Fibroblast of the aortic adventitia (primary cell): ENCODE measurements at regions not wholly inside any gene's neighbourhood (a gene's known extent, or its start where the extent isn't known, plus 50 kb on each side); places are given as distances from the start of the nearest gene placed in this dataset.

ENCODE experiments used
- DNase-seq: peaks from one replicate; pipeline ENCODE4 v3.0.0-alpha.2; 2010; ENCODE audit warnings: low read depth
- H3K4me3 ChIP-seq: 2 replicates; pipeline ENCODE4 v1.5.1; 2011; ENCODE audit warnings: low read depth, mild to moderate bottlenecking, control low read depth, low read length, moderate library complexity
- CTCF ChIP-seq: IDR thresholded peaks from 2 replicates; pipeline ENCODE4 v1.5.1; 2011; ENCODE audit warnings: mild to moderate bottlenecking, low read length, control low read depth, inconsistent platforms; ENCODE audit not compliant: insufficient read depth

GRCh38 chr18:34608064-34608463 is 102.0 kb upstream of the DTNA start:
- no peak for DNase-seq
- no peak for TF ChIP-seq CTCF

GRCh38 chr18:34609986-34610648 is 100.0 kb upstream of the DTNA start:
- no peak for TF ChIP-seq CTCF
- no peak for DNase-seq
- H3K4me3 ChIP-seq, result no peak overlapping the region

More at GRCh38 chr18:34608064-34608463, 102.0 kb upstream of the DTNA start:
- H3K4me3 ChIP-seq, result no peak overlapping the region

GRCh38 chr18:34611904-34612303 is 98.2 kb upstream of the DTNA start:
- no peak for DNase-seq
- TF ChIP-seq CTCF, result no peak
- H3K4me3 ChIP-seq, result no peak overlapping the region

GRCh38 chr18:34620258-34620861 is 89.7 kb upstream of the DTNA start:
- no peak overlapping the region for H3K4me3 ChIP-seq
- TF ChIP-seq CTCF, result no peak
- DNase-seq, result no peak

GRCh38 chr18:34623557-34623956 is 86.5 kb upstream of the DTNA start:
- no peak overlapping the region for H3K4me3 ChIP-seq
- DNase-seq, result no peak
- TF ChIP-seq CTCF, result no peak

GRCh38 chr18:34624551-34624950 is 85.5 kb upstream of the DTNA start:
- H3K4me3 ChIP-seq, result no peak overlapping the region
- no peak for TF ChIP-seq CTCF
- DNase-seq, result no peak
